HEK293 (cell line): ENCODE measurements at regions not wholly inside any gene's neighbourhood (a gene's known extent, or its start where the extent isn't known, plus 50 kb on each side); places are given as distances from the start of the nearest gene placed in this dataset.

Experiments
- BCL11B ChIP-seq: fragments of 450-650 bp; formaldehyde crosslinking; IDR thresholded peaks from 2 replicates; pipeline ENCODE4 v1.5.1; 2016; ENCODE audit warnings: low read depth, missing biosample characterization, missing genetic modification characterization
- GLIS1 ChIP-seq: fragments of 450-650 bp; formaldehyde crosslinking; IDR thresholded peaks from 2 replicates; pipeline ENCODE4 v1.5.1; 2016; ENCODE audit warnings: missing biosample characterization, missing genetic modification characterization
- KLF16 ChIP-seq: fragments of 450-650 bp; formaldehyde crosslinking; IDR thresholded peaks from 2 replicates; pipeline ENCODE4 v1.5.1; 2017; ENCODE audit warnings: missing biosample characterization, missing genetic modification characterization
- SP2 ChIP-seq: fragments of 450-650 bp; formaldehyde crosslinking; IDR thresholded peaks from 2 replicates; pipeline ENCODE4 v1.5.1; 2016; ENCODE audit warnings: missing biosample characterization, missing genetic modification characterization
- TRIM28 ChIP-seq: IDR thresholded peaks from 2 replicates; pipeline ENCODE4 v1.6.1; 2011; ENCODE audit warnings: low read length, control low read depth, borderline replicate concordance
- ZBTB26 ChIP-seq: fragments of 450-650 bp; formaldehyde crosslinking; optimal IDR thresholded peaks from 2 replicates; pipeline ENCODE3; 2016; ENCODE audit warnings: missing biosample characterization, mild to moderate bottlenecking, missing genetic modification characterization
- ZEB2 ChIP-seq: fragments of 450-650 bp; formaldehyde crosslinking; IDR thresholded peaks from 2 replicates; pipeline ENCODE4 v1.5.1; 2016; ENCODE audit warnings: missing biosample characterization, missing genetic modification characterization
- ZFP3 ChIP-seq: fragments of 450-650 bp; formaldehyde crosslinking; IDR thresholded peaks from 2 replicates; pipeline ENCODE4 v1.5.1; 2016; ENCODE audit warnings: low read depth, missing biosample characterization, missing genetic modification characterization
- ZFP37 ChIP-seq: fragments of 450-650 bp; formaldehyde crosslinking; IDR thresholded peaks from 2 replicates; pipeline ENCODE4 v1.5.1; 2016; ENCODE audit warnings: missing biosample characterization, missing genetic modification characterization
- ZNF114 ChIP-seq: fragments of 450-650 bp; formaldehyde crosslinking; IDR thresholded peaks from 2 replicates; pipeline ENCODE4 v1.5.0; 2017; ENCODE audit warnings: missing biosample characterization, missing genetic modification characterization
- ZNF132 ChIP-seq: fragments of 450-650 bp; formaldehyde crosslinking; IDR thresholded peaks from 2 replicates; pipeline ENCODE4 v1.5.1; 2017; ENCODE audit warnings: missing biosample characterization, missing genetic modification characterization, borderline replicate concordance
- ZNF2 ChIP-seq: fragments of 450-650 bp; formaldehyde crosslinking; IDR thresholded peaks from 2 replicates; pipeline ENCODE4 v1.5.1; 2016; ENCODE audit warnings: missing biosample characterization, missing genetic modification characterization
- ZNF211 ChIP-seq: fragments of 450-650 bp; formaldehyde crosslinking; IDR thresholded peaks from 2 replicates; pipeline ENCODE4 v1.5.1; 2016; ENCODE audit warnings: low read depth, missing biosample characterization, missing genetic modification characterization
- ZNF214 ChIP-seq: fragments of 450-650 bp; formaldehyde crosslinking; IDR thresholded peaks from 2 replicates; pipeline ENCODE4 v1.5.1; 2017; ENCODE audit warnings: missing biosample characterization, mild to moderate bottlenecking, missing genetic modification characterization, borderline replicate concordance
- ZNF280C ChIP-seq: fragments of 450-650 bp; formaldehyde crosslinking; IDR thresholded peaks from 2 replicates; pipeline ENCODE4 v1.5.1; 2016; ENCODE audit warnings: missing biosample characterization, missing genetic modification characterization
- ZNF280D ChIP-seq: fragments of 450-650 bp; formaldehyde crosslinking; IDR thresholded peaks from 2 replicates; pipeline ENCODE4 v1.5.1; 2016; ENCODE audit warnings: missing biosample characterization, missing genetic modification characterization
- ZNF366 ChIP-seq: fragments of 450-650 bp; formaldehyde crosslinking; conservative IDR thresholded peaks from 2 replicates; pipeline ENCODE4 v1.5.1; 2016; ENCODE audit warnings: missing biosample characterization, missing genetic modification characterization
- ZNF513 ChIP-seq: fragments of 450-650 bp; IDR thresholded peaks from 2 replicates; pipeline ENCODE4 v1.5.1; 2018; ENCODE audit warnings: missing biosample characterization, missing genetic modification characterization
- ZNF518A ChIP-seq: fragments of 450-650 bp; formaldehyde crosslinking; conservative IDR thresholded peaks from 2 replicates; pipeline ENCODE4 v1.5.1; 2016; ENCODE audit warnings: low read depth, missing biosample characterization, missing genetic modification characterization
- ZNF521 ChIP-seq: fragments of 450-650 bp; formaldehyde crosslinking; IDR thresholded peaks from 2 replicates; pipeline ENCODE4 v1.5.1; 2017; ENCODE audit warnings: missing biosample characterization, mild to moderate bottlenecking, missing genetic modification characterization
- ZNF530 ChIP-seq: fragments of 450-650 bp; formaldehyde crosslinking; IDR thresholded peaks from 2 replicates; pipeline ENCODE4 v1.5.1; 2016; ENCODE audit warnings: low read depth, missing biosample characterization, missing genetic modification characterization
- ZNF600 ChIP-seq: fragments of 450-650 bp; formaldehyde crosslinking; IDR thresholded peaks from 2 replicates; pipeline ENCODE4 v1.5.1; 2016; ENCODE audit warnings: missing biosample characterization, missing genetic modification characterization
- ZNF639 ChIP-seq: fragments of 450-650 bp; formaldehyde crosslinking; IDR thresholded peaks from 2 replicates; pipeline ENCODE4 v1.5.1; 2016; ENCODE audit warnings: missing biosample characterization, missing genetic modification characterization
- ZNF791 ChIP-seq: fragments of 450-650 bp; formaldehyde crosslinking; IDR thresholded peaks from 2 replicates; pipeline ENCODE4 v1.5.1; 2016; ENCODE audit warnings: missing biosample characterization, missing genetic modification characterization
- ZXDB ChIP-seq: fragments of 450-650 bp; formaldehyde crosslinking; IDR thresholded peaks from 2 replicates; pipeline ENCODE4 v1.5.1; 2016; ENCODE audit warnings: missing biosample characterization, missing genetic modification characterization

- no peak for TF ChIP-seq ZNF211
- peak; percentile 82 for TF ChIP-seq GLIS1
- no peak for TF ChIP-seq ZNF521 (tag by site-specific recombination)
- no peak for TF ChIP-seq ZNF132 (tag by site-specific recombination)
- TF ChIP-seq ZNF366 (tag by site-specific recombination), result 0 out of 2 replicates have a peak, but pooled peaks have one; percentile 23
- peak; percentile 49; the same call in 1 of the 2 replicates for TF ChIP-seq ZXDB (tag by site-specific recombination)
- peak; percentile 51 for TF ChIP-seq ZNF600 (tag by site-specific recombination)
- TF ChIP-seq ZNF214 (tag by site-specific recombination), result no peak
- TF ChIP-seq ZNF639 (tag by site-specific recombination), result no peak
- no peak for TF ChIP-seq ZNF114 (tag by site-specific recombination)
- TF ChIP-seq ZNF513, result no peak
- TF ChIP-seq ZNF280C, result no peak
- TF ChIP-seq ZFP37, result no peak
- no peak for TF ChIP-seq ZBTB26 (tag by site-specific recombination)
- no peak for TF ChIP-seq ZNF530
- peak; percentile 24; the same call in 1 of the 2 replicates for TF ChIP-seq ZNF518A
- no peak for TF ChIP-seq BCL11B (tag by site-specific recombination)
- TF ChIP-seq ZFP3 (tag by site-specific recombination), result no peak
- no peak for TF ChIP-seq ZNF280D (tag by site-specific recombination)
- no peak for TF ChIP-seq ZEB2 (tag by site-specific recombination)
- no peak for TF ChIP-seq ZNF2 (tag by site-specific recombination)
- no peak for TF ChIP-seq ZNF791 (tag by site-specific recombination)
- no peak for TF ChIP-seq KLF16 (tag by site-specific recombination)
- TF ChIP-seq TRIM28, result peak; percentile 73
- TF ChIP-seq SP2 (tag by site-specific recombination), result no peak
Measured at GRCh38 chr20:11791835-11792567, 125.7 kb upstream of the BTBD3 start (continued).
